GM23338 (cell line): ENCODE measurements at regions not wholly inside any gene's neighbourhood (a gene's known extent, or its start where the extent isn't known, plus 50 kb on each side); places are given as distances from the start of the nearest gene placed in this dataset.
A peak's percentile ranks its signal among the peaks of the same experiment; 100 is the strongest.

Source experiments
- CREB1 ChIP-seq: fragments of 250-450 bp; sonication (Bioruptor Pico); IDR thresholded peaks from 2 replicates; pipeline ENCODE4 v1.5.0; 2020; ENCODE audit warnings: low read depth, mild to moderate bottlenecking, moderate library complexity
- ETS1 ChIP-seq: IDR thresholded peaks from 2 replicates; pipeline ENCODE4 v1.6.1; 2016; ENCODE audit warnings: antibody characterized with exemption
- EZH2 ChIP-seq: fragments of 200-600 bp; sonication (generic); IDR thresholded peaks from one replicate; pipeline ENCODE4 v1.8.0; 2017; ENCODE audit warnings: antibody characterized with exemption, mild to moderate bottlenecking, low read depth; ENCODE audit not compliant: unreplicated experiment
- EZH2phosphoT487 ChIP-seq: fragments of 200-600 bp; sonication (generic); IDR thresholded peaks from one replicate; pipeline ENCODE4 v1.8.1; 2018; ENCODE audit warnings: antibody characterized with exemption; ENCODE audit not compliant: unreplicated experiment
- JUNB ChIP-seq: IDR thresholded peaks from one replicate; pipeline ENCODE4 v1.6.1; 2016; ENCODE audit warnings: antibody characterized with exemption; ENCODE audit not compliant: unreplicated experiment
- NANOG ChIP-seq: IDR thresholded peaks from 2 replicates; pipeline ENCODE4 v1.6.1; 2016; ENCODE audit warnings: antibody characterized with exemption, borderline replicate concordance
- POLR2AphosphoS5 ChIP-seq: IDR thresholded peaks from 2 replicates; pipeline ENCODE4 v1.6.1; 2016; ENCODE audit warnings: antibody characterized with exemption, low read depth
- STAT1 ChIP-seq: IDR thresholded peaks from one replicate; pipeline ENCODE4 v1.6.1; 2016; ENCODE audit warnings: antibody characterized with exemption; ENCODE audit not compliant: unreplicated experiment
- ZNF114 ChIP-seq: fragments of 250-450 bp; sonication (Bioruptor Pico); IDR thresholded peaks from 2 replicates; pipeline ENCODE4 v1.5.0; 2020; ENCODE audit warnings: mild to moderate bottlenecking, moderate library complexity
- ZNF331 ChIP-seq: fragments of 250-450 bp; sonication (Bioruptor Pico); IDR thresholded peaks from 2 replicates; pipeline ENCODE4 v1.5.0; 2020; ENCODE audit warnings: low read depth, mild to moderate bottlenecking, moderate library complexity
- ZNF462 ChIP-seq: fragments of 250-450 bp; sonication (Bioruptor Pico); IDR thresholded peaks from 2 replicates; pipeline ENCODE4 v1.5.0; 2020; ENCODE audit warnings: mild to moderate bottlenecking, moderate library complexity
- TF ChIP-seq, protein P1 (sequence below): IDR thresholded peaks from one replicate; pipeline ENCODE4 v1.6.1; 2018; ENCODE audit warnings: antibody characterized with exemption; ENCODE audit not compliant: unreplicated experiment
- TF ChIP-seq, protein P2 (sequence below), 2 experiments: fragments of 200-600 bp in 1 of 2; sonication (generic) in 1 of 2; conservative IDR thresholded peaks; 2 replicates each; pipeline versions ENCODE4 v1.5.1 to v1.6.1; 2016 to 2017; ENCODE audit warnings: antibody characterized with exemption in 2 of 2, low read depth in 2 of 2, mild to moderate bottlenecking in 2 of 2, moderate library complexity in 1 of 2

DNA sequence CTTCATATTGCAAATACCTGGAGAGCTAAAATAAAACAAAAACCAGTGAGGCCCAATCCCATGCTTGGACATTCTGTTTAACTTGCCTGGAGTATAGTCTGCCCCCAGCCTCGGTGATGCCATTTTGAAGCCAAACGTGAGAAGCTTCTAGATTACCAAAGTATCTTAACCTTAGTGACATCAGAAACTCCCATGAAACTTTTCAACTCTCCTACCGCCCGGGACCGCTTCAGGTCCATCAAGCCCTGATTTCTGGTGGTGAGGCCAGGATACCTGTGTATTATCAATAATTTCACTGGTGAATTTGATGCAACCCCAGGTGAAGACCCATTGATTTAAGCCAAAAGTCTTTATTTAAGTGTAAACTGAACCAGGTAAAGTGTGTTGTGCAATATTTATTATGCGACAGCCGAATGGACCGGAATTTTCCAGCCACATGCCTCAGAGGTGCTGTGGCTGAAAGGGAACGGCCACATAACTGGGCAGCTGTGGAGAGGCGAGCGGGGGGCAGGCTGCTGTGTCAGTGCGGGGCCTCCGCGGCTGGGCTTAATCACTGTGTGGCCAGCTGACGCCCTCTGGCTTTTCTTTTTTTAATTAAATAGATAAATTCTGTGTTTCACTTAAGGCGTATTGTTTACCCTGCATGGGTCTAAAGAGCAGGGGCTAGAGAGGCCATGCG is 385.5 kb upstream of the B3GAT1 start:
- TF ChIP-seq STAT1 (no peak), CREB1 (no peak), ZNF331 (no peak), POLR2AphosphoS5 (no peak), EZH2 (no peak), EZH2phosphoT487 (no peak), JUNB (no peak), ETS1 (no peak), ZNF114 (CRISPR knock-in tag) (no peak), NANOG (no peak), ZNF462 (CRISPR knock-in tag) (no peak)
- TF ChIP-seq, protein P1, sequence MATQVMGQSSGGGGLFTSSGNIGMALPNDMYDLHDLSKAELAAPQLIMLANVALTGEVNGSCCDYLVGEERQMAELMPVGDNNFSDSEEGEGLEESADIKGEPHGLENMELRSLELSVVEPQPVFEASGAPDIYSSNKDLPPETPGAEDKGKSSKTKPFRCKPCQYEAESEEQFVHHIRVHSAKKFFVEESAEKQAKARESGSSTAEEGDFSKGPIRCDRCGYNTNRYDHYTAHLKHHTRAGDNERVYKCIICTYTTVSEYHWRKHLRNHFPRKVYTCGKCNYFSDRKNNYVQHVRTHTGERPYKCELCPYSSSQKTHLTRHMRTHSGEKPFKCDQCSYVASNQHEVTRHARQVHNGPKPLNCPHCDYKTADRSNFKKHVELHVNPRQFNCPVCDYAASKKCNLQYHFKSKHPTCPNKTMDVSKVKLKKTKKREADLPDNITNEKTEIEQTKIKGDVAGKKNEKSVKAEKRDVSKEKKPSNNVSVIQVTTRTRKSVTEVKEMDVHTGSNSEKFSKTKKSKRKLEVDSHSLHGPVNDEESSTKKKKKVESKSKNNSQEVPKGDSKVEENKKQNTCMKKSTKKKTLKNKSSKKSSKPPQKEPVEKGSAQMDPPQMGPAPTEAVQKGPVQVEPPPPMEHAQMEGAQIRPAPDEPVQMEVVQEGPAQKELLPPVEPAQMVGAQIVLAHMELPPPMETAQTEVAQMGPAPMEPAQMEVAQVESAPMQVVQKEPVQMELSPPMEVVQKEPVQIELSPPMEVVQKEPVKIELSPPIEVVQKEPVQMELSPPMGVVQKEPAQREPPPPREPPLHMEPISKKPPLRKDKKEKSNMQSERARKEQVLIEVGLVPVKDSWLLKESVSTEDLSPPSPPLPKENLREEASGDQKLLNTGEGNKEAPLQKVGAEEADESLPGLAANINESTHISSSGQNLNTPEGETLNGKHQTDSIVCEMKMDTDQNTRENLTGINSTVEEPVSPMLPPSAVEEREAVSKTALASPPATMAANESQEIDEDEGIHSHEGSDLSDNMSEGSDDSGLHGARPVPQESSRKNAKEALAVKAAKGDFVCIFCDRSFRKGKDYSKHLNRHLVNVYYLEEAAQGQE: no peak
- TF ChIP-seq, protein P2, sequence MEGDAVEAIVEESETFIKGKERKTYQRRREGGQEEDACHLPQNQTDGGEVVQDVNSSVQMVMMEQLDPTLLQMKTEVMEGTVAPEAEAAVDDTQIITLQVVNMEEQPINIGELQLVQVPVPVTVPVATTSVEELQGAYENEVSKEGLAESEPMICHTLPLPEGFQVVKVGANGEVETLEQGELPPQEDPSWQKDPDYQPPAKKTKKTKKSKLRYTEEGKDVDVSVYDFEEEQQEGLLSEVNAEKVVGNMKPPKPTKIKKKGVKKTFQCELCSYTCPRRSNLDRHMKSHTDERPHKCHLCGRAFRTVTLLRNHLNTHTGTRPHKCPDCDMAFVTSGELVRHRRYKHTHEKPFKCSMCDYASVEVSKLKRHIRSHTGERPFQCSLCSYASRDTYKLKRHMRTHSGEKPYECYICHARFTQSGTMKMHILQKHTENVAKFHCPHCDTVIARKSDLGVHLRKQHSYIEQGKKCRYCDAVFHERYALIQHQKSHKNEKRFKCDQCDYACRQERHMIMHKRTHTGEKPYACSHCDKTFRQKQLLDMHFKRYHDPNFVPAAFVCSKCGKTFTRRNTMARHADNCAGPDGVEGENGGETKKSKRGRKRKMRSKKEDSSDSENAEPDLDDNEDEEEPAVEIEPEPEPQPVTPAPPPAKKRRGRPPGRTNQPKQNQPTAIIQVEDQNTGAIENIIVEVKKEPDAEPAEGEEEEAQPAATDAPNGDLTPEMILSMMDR (conservative IDR thresholded peaks at IDR 0.05; ENCODE audit: low read depth in 2 of 2): peak in 1 of 2 experiments; percentile 26; a peak in 1 of 4 replicates
